ENCODE measurements at regions not wholly inside any gene's neighbourhood (a gene's known extent, or its start where the extent isn't known, plus 50 kb on each side); places are given as distances from the start of the nearest gene placed in this dataset.
A peak's percentile ranks its signal among the peaks of the same experiment; 100 is the strongest.

- no peak for DNase-seq (ENCODE audit: low spot score)
Measured at GRCh38 chr20:51266353-51266752, 243.4 kb upstream of the KCNG1 start.

GRCh38 chr20:51265361-51265760 is 242.5 kb upstream of the KCNG1 start:
- DNase-seq (ENCODE audit: low spot score), result no peak

DNA sequence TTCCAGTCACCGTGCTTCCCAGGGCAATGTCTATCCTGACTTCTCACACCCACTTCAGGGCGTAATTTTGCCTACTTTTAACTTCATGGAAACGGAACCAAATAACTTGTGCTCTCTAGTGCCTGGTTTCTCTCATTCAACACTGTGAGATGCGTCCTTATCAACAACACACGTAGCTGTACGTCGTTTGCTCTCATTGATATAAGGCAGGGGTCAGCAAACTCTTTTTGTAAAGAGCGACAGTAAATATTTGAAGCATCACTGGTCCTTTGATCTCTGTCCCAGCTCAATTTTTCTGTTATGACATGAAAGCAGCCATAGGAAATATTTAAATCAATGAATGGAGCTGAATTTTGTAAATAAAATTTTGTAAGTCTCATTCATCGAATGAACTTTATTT is 239.3 kb upstream of the KCNG1 start:
- DNase-seq (ENCODE audit: low spot score), result no peak

- no peak for DNase-seq (ENCODE audit: low spot score)
Measured at GRCh38 chr20:51259455-51259854, 236.5 kb upstream of the KCNG1 start.

DNA sequence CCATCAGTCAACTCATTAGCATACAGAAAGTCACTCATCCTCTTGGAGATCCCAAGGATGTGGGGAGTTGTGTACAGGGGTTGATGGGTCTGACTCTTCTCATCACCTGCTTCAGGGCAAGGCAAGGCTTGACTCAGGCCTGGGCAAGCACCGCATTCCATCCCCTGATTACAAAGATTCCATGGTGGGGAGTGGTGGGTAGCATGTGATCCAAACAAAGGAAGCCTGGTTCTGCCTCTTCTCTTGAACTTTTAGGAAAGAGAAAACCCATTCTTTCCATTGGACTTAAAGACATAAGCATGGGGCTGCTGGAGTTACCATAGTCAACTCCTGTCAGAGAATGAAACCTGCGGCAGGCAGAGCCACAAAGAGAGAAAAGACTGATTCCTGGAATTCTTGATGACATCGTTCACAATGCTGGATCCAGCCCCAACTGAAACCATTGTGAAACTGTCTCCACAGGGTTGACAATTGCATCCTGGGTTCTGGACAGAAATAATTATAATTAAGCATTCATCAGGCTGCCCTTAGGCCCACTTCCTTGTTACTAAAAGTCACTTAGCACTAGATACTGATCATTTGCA is 235.8 kb upstream of the KCNG1 start:
- DNase-seq (ENCODE audit: low spot score), result no peak

DNA sequence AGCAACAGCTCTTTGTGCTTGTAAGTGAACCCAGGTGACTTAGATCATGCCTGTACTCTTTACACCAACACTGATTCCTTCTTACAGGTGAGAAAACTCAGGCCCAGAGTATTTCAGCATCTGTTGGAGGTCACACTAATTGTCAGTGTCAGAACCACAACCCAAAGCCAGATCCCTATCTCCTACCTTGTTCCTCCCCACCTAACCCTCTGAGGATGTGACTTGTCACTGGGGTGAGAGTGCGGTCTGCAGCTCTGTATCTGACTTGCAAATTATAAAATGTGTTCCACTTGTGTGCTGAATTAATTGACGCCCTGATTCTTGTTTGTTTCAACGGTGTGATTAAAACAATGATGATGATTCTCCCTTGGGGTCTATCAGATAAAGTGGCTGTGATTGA is 232.5 kb upstream of the KCNG1 start:
- no peak for DNase-seq (ENCODE audit: low spot score)

DNA sequence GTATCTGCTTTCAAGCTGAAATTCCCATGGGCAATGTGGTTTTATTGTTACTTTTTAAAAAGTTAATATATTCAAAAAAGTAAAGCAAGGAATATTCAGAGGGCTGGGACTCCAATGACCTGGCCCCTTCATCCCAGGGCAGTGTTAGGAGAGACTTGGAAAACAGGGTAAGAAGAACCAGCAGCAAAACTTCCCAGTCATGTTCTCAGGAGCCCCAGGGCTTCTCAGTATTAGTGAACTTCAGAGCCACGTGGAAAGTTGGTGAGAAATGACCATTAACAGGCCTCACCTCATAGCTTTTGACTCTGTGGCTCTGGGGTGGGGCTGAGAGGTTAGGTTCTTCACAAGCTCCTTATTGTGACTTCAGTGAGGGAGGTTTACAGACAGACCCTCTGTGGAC is 230.4 kb upstream of the KCNG1 start:
- DNase-seq (ENCODE audit: low spot score), result no peak

DNA sequence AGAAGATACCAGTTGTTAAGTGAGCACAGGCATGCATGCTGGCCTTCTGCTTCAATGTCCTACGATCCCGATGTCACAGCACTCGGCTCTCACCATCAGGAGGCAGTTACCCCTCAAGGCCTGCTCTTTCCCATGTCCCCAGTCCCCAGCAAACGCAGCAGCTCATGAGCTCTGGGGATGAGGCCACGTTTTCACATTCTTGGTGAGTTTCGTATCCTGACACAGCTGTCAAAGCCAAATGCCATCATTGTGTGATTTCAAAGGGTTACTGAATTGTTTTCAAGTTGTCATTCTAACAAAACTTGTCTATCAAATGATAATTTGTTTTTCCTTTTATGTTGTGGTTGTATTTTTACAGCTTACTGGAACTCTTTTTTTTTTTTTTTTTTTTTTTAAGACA is 226.9 kb upstream of the KCNG1 start:
- no peak for DNase-seq (ENCODE audit: low spot score)

DNA sequence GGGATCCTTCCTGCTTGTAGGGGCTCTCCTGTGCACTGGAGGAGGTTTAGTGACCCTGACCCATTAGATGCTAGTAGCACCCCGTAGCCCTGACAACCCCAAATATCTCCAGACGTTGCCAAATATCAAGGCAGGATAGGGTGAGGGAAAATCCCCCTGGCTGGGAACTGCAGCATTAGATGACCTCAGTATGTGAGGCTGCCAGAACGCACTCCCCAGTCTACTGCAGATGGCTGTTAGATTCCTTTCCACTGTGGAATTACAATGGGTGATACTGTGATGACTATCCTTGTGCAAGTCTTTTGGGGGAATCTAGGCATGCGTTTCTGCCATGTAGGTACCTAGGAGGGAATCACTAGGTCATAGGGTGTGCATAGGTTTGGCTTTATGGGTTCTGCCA is 226.3 kb upstream of the KCNG1 start:
- DNase-seq (ENCODE audit: low spot score), result no peak

DNA sequence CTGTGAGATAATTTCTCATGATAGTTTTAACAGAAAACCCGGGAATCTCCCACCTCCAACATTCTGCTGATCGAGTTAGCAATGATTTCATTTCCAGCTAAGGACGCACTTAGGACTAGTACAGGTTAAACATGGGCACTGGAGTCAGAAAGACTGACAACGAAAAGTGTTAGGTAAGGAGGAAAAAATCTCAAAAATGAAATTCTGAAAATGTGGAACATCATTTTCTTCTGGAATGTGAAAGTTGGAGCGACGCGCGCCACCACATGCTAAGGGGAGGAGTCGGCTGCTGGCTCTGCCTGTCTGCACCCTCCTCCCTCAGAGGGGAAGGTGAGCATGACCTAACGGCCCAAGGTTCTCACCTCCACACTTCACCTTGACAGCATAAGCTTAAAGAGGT is 221.6 kb upstream of the KCNG1 start:
- no peak for DNase-seq (ENCODE audit: low spot score)

DNA sequence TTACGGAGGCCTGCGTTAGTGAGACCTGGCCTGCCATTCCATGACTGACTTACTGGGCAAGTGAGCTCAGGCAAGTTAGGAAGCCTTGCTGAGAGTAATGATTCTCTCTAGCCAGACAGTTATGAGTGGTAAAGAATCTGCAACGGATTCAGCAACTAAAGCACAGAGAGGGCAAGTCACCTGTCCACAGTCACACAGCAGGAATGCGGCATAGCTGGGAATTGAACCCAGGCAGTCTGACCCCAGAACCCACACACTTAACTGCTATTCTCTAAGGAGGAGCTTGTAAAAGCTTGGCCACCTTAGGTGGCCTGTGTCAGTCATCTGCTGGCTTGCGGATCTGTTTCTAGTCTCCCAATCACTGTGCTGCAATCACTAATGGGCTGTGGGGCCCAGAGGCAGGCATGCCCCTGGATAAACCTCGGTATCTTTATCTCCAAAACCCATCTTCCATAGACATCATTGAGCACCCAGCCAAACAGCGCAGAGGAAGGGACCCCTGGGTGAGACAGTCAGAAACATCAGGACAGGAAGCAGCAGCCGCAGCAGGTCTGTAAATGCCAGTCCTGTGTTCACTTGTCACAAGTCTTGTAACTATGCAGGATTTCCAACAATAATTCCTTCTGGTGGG is 215.9 kb upstream of the KCNG1 start:
- no peak for DNase-seq (ENCODE audit: low spot score)

- no peak for DNase-seq (ENCODE audit: low spot score)
Measured at GRCh38 chr20:51237791-51238190, 214.9 kb upstream of the KCNG1 start.

DNA sequence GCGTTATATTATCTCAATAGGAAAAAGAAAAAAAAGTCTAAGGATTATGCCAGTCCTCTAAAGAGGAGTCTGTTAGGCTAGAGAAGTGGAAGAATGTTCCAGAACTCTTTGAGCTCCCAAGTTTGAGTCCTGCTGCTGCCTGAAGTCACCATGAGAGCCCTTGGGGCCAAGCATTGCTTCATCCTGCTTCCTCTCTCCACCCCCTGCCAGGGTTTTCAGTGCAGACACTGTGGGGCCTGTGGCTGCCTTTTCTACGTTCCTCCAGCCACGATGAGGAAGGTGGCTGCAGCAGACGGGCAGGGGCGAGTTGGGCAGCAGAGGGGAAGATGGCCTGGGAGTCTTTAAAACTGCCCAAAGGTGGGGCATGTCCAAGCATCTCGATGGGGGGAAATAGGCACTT is 214.4 kb upstream of the KCNG1 start:
- DNase-seq (ENCODE audit: low spot score), result no peak

- DNase-seq (ENCODE audit: low spot score), result no peak
Measured at GRCh38 chr20:51236421-51236820, 213.5 kb upstream of the KCNG1 start.

GRCh38 chr20:51233345-51233744 is 210.4 kb upstream of the KCNG1 start:
- no peak for DNase-seq (ENCODE audit: low spot score)

DNA sequence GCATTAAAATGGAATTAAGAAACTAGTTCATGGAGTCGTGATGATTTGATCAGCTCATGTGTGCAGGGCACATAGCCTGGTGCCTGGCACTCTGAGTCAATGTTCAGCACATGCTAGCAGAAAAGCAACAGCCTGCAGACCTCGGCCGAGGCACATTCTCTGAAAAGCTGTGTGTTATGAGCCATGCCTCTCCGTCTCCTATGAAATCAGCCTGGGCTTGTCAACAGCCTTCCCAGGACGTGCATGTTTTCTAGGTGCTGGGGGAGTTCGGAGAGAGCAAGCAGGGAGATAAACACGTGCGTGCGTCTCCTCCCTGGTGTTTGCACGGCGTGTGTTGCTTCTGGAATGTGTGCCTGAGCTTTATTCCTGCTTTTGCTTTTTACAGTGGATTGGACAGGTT is 207.8 kb upstream of the KCNG1 start:
- DNase-seq (ENCODE audit: low spot score), result no peak

GRCh38 chr20:51228763-51229162 is 205.9 kb upstream of the KCNG1 start:
- no peak for DNase-seq (ENCODE audit: low spot score)

DNA sequence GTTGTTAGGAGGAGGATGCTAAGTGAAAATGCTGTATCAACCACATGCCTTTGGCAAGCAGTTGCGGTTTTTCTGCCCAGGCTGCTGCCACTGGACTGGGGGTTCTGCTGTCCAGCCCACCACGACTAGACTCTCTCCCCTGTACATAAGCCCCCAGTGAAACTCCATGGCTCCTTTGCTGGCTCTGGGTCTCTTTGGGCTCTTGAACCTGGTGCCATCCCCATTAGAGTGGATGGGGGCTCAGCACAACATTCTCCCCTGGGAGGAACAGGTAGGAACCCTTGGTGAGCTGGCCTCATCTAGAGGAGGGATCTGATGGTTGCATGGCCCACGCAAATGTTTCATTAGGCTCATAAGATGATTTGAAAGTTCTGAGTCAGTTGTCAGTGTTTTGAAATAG is 204.8 kb upstream of the KCNG1 start:
- DNase-seq (ENCODE audit: low spot score), result no peak

GRCh38 chr20:51223183-51223720 is 200.3 kb upstream of the KCNG1 start:
- DNase-seq (ENCODE audit: low spot score), result no peak

- DNase-seq (ENCODE audit: low spot score), result no peak
Measured at GRCh38 chr20:51221791-51222408, 199.0 kb upstream of the KCNG1 start.

- no peak for DNase-seq (ENCODE audit: low spot score)
Measured at GRCh38 chr20:51221103-51221502, 198.2 kb upstream of the KCNG1 start.

DNA sequence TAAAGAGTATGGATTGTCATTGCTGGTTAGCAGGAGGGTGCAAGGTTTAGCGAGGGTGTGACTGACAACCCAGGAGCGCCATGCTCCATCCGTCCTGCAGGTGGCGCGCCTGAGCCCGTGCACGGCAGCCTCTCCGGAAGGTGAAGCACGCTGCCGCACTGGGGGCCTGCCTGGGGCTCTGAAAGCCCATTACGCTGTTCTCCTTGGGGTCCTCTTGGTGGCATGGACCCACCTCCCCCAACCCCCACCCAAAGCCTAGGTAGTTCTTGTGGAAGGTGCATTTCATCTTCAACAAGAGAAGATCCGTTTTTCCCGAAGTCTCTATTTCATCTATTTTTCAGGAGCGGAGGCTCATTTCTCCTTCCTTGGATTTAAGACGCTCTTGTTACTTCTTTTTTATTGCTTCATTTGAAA is 197.4 kb upstream of the KCNG1 start:
- peak; percentile 14 for DNase-seq (ENCODE audit: low spot score)

GRCh38 chr20:51219544-51219943 is 196.6 kb upstream of the KCNG1 start:
- no peak for DNase-seq (ENCODE audit: low spot score)
